CD4-positive, alpha-beta T cell treated with Interleukin-2 at 100 ng/mL for 4 hours (primary cell): ENCODE measurements at regions not wholly inside any gene's neighbourhood (a gene's known extent, or its start where the extent isn't known, plus 50 kb on each side); places are given as distances from the start of the nearest gene placed in this dataset.
"Not testable (repeated sequence)": the region's sequence is repeated elsewhere in the genome, so short reads cannot be mapped to it uniquely, and the experiment has no call there.

Source experiments
- DNase-seq: peaks from one replicate; pipeline ENCODE4 v3.0.0-alpha.2; 2020; ENCODE audit warnings: low spot score

DNA sequence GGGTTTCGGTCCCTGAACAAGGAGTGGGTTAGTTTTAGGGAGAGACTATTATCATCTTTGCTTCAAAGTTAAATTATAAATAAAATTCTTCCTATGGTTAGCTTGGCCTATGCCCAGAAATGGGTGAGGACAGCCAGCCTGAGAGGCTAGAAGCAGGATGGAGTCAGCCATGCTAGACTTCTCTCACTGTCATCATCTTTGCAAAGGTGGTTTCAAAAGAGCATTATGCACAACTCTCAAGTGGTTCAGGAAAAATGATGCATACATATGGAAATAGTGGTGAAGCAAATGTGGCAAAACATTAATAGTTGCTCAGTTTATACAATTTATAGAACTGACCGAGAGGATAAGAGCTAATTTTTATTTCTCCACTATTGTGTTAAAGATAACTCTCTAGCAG is 124.3 kb upstream of the FOXN2 start:
- DNase-seq = no peak

DNA sequence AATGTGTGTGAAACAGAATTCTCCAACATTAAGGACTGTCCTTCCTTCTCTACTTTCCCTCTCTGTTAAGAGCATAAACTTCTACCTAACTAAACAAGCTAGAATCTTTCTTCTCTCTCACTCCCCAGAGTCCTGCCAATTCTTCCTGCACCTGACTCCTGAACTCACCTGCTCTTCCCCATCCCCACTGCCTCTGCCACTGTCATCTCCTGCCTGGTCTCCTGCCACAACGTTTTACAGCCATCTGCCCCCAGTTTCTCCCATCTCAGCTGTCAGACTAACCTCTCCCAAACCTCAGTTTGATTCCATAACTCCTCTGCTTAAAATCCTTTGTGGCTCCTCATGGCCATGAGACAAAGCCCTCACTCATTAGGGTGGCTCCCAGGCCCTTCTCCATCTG is 119.8 kb upstream of the FOXN2 start:
- no peak for DNase-seq

DNA sequence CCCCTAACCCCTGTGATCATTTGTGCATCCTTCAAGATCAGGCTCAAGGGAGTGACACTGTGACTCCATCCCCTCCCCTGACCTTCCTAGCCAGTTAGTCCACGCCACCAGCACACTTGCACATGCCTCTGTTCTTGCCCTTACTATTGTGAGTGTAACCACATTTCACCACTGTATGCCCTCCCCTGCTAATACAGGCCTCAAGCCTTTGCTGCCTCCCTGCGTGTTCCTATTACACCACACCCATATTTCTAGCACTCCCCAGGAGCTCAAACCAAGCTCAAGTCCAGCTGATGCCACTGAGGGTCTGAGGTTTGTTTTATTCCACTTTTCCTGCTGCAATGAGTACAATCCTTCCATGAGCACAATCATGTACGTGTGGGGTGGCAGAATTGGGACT is 119.3 kb upstream of the FOXN2 start:
- no peak for DNase-seq

DNA sequence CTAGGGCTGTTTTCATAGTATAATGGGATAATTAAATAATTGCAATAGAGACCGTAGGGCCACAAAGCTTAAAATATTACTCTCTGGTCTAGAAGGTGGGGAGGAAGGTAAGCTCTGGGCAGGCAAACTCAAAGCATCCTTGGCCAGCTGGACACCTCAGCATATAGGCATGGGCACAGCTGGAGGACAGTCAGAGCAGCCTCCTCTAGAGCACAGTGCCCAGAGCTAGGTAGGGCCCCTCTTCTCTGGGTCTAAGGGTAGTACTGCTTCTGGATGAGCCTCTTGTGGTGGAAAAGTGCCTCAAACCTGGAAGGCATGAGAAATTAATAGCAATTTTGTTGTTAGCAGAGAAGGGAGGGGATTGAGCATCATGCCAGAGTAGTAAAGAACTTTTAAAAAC is 116.9 kb upstream of the FOXN2 start:
- no peak for DNase-seq

DNA sequence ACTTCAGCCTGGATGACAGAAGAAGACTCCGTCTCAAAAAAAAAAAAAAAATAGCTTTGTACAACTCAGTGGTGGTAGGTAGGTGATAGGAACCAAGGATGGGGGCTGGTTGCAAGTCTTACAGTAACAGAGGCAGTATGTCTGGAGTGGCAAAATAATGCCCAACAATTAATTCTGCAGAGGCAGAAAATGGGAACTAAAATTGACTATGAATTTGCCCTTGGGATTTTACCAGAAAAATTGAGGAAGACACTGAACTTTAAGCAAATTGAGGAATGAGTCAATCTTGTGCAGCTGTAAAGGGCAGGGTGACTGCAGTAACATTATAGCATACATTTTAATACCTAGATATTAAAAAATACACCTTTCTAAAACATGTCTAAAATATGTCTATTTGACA is 116.1 kb upstream of the FOXN2 start:
- DNase-seq = no peak

DNA sequence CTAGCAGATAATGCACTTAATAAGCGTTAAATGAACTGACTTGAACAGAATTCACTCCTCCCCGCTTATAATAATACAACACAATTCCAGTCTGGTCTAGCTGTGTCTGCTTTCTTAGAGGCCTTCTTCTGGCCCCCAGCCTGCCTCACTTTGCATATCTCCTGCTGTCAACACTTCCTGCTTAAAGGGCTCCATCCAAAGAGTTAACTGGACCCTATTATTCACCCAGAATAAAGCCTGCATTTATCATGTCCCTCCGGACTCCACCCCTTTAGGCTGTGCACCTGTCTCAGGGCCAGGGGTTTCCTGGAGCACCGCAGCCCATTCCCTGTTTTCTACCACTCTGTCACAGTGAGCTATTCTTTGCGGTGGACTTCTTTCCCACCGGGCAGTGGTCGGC is 115.4 kb upstream of the FOXN2 start:
- no peak for DNase-seq

DNA sequence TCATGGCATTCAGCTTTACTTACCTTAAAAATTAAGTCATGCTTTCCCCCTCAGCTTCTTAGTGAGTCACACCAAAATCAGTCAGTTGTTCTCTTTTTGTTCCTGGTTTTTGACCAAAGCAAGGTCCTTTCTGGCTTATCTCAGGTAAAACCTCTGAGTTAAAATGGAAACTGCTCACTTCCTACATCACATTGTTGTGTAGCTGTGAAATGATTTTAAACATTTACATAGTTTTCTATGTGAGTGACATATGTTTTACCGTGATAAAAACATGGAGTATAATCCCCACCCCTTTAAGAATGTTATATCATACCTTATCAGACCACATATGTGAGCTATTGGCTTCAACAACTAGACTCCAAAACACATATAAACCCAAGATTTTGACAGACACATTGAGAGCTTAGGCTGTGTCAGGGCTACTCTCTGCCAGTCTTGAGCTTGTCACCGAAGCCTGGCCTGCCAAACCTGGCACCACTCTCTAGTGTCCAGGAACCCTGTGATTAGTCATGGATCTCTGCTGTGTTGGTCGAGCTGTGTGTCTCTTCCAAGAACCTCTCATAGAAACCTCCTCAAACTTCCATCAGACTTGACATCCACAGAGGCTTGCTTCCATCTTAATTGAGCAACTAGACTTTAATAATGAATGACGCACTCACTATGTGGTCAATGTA is 113.7 kb upstream of the FOXN2 start:
- DNase-seq = no peak

DNA sequence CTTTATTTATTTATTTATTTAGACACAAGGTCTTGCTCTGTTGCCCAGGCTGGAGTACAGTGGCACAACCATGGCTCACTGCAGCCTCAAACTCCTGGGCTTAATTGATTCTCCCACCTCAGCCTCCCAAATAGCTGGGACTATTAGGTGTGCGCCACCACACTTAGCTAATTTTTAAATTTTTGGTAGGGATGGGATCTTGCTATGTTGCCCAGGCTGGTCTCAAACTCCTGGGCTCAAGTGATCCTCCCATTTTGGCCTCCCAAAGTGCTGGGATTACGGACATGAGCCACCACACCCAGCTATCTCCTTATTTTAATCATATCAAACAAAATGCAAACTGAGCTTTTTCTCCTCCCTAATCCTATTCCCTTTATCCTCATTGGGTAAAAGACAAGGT is 113.0 kb upstream of the FOXN2 start:
- DNase-seq = not testable (repeated sequence)

DNA sequence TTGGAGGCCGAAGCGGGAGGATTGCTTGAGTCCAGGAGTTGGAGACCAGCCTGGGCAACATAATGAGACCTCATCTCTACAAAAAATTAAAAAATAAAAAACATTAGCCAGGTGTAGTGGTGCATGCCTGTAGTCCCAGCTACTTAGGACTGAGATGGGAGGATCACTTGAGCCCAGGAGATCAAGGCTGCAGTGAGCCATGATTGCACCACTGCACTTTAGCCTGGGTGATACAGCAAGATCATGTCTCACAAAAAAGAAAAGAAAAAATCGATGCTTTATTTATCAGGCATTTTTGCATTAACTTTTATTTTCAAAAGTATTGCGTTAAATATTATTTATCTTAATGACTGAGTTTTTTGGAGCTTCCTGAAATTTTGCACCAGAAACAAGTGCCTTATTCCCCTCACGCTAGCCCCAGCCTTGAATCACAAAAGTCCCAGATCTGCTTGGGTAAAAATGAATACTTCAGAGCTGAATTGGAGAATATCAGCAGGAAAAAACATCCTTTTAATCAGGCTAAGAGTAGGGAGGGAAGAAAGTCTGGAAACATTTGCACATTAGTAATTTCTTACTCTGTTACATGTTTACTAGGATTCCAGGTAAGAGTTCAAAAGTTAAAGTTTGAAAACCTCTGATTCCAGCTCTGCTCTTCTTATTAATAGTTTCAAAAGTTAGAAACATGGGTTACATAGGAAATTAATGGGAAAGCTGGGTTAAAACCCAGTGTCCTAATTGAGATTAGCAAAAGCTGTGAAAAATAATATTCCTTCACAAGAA is 111.4 kb upstream of the FOXN2 start:
- DNase-seq = no peak

DNA sequence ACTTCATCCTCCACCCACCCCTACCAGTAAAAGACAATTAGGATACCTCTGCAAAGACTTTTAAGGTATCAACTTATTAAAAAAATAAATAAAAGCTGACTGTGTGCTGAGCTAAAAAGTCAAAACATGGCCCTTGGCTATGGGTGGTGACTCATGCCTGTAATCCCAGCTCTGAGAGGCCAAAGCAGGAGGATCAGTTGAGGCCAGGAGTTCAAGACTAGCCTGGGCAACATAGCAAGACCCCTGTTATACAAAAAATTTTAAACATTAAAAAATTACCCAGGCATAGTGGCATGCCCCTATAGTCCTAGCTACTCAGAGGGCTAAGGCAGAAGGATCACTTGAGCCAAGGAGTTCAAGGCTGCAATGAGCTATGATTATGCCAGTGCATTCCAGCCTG is 110.8 kb upstream of the FOXN2 start:
- no peak for DNase-seq

DNA sequence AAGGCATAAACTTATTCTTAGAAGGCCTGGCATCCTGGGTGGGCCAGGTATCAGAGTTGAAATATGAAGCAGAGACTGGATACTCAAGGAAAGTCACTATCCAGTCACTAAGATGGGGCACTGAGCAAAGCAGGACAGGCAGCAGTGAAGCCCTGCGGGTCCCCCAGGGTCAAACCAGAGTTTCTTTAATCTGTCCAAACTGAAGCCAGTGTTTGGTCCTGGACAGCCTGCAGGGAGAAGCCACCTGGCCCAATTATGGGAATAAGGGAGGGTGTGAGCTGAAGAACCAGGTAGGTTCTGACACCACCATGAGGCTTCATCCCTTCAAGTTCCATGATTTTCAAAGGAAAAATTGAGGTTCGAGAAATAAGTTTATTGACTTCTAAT is 109.7 kb upstream of the FOXN2 start:
- DNase-seq = no peak

DNA sequence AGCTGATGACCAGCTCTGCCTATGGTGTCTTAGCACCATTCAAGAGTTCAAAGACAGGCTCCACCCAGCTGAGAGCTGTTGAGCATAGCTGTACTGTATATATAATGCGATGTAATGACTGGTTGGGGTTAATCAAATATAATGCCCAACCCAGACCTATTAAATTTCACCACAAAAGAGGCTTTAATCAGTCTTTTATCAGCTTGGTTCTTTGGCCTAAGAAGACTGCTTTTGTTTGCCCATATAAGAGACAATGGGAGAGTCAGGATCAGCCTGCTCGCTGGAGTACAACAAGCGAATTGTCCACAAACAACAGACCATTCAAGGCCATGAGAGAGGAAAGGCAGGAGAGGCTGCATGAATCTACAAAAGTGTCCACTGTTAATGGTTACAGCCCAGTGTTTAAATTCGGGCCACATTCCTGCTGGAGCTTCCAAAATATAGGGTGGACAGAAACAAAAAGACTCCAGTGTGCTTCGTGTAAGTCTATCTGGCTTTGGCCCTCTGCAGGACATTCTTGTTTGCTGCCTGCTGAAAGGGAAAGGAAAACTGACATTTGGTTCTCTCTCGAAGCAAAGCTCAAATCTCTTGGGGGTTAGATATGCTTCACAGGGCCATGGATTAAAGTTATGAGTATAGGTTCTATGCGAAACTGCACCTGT is 109.2 kb upstream of the FOXN2 start:
- DNase-seq = no peak

DNA sequence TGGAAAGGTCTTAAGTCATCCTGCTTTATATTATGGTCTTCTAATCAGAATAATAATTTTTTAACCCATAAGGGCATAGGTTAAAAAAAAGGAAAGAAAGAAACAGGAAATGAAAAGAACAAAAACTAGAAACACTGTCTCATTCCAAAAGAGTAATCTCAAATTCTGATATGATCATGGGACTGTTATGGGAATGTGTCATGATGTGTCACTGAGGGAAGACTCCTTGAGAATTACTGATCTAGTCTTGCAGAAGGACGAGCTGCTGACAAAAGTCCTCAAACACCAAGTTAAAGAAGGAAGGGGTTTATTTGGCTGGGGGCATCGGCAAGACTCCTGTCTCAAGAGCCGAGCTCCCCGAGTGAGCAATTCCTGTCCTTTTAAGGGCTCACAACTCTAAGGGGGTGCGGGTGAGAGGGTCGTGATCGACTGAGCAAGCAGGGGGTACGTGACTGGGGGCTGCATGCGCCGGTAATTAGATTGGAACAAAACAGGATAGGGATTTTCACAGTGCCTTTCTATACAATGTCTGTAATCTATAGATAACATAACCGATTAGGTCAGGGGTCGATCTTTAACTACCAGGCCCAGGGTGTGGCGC is 108.3 kb upstream of the FOXN2 start:
- DNase-seq = not testable (repeated sequence)

DNA sequence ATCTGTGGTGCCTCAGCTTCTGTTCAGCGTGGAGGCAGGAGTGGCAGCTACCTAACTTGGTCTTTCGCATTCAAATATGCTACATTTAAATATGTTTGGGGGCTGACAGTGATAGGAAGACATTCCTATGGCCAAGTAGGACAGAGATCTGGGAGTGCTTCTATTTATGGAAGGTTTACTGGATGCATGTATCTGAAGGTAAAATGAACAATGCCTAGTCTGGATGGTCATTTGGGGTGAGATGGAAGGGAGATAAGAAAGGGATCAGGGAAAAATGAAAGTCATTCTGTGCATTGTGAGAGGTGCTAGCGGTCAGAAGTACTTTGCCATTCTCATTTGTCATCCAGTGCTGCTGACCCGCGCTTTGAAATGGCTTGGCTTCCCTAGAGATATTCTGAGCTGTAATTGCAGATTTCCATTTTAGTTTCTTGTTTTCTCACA is 107.3 kb upstream of the FOXN2 start:
- no peak for DNase-seq

DNA sequence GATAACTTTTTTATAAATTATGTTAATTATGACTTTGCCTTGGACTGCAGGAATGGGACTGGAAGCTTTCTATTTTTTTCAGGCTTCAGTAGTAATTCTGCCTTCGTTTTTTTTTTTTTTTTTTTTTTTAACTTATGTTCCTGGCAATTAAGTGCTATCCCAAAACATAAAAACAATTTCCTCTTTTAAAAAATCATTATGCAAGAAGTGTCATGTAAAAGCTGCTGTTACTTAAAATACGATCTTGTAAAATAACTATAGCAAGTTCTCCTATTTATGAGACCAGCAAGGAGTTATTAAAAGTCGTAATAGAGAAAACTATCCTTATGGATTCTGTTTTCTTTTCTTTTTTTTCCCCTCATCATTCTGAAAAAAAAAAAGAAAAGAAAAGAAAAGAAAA is 106.6 kb upstream of the FOXN2 start:
- DNase-seq = no peak

DNA sequence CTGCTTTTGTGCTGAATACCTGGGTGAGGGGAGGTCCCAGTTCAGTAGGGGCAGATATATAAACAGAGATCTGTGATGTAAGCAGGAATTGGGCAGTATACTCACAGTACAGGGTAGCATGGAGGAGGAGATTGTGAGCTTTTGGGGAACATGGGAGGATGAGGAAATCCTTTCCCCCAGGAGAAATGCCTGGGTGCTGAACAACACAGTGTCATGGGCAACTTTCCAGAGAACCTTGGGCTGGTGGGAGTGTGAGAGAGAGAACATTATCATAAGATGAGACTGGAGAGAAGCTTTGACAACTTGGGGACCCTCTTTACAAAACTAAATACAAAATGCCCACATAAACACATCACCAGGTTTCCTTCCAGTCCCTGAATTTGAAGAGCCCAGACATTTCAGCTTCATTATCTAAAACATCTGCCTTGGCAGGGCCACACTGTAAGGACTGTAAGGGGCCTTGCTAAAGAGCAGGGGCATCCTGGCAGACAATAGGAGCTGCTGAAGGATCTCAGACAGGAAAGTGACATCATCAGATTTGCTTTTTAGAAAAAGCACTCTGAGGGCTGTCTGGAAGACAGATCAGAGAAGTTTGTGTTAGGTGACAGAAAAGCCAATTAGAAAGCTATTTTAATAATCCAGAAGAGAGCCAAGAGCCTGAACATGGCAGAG is 105.1 kb upstream of the FOXN2 start:
- DNase-seq = no peak

DNA sequence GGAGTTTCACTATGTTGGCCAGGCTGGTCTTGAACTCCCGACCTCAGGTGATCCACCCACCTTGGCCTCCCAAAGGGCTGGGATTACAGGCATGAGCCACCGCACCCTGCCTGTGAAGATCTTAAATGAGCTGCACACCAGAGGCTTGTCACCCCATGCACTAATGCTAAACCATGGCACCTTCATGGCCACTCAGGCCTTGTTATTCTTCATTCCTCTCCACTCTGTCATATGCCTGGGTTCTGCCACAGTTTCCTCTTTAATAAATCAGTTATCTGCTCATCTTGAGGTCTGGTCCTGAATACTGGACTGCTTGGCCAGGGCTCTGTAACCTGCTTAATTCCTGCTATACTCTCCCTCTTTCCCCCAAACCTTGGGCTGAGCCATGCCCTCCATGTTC is 104.3 kb upstream of the FOXN2 start:
- DNase-seq = no peak

DNA sequence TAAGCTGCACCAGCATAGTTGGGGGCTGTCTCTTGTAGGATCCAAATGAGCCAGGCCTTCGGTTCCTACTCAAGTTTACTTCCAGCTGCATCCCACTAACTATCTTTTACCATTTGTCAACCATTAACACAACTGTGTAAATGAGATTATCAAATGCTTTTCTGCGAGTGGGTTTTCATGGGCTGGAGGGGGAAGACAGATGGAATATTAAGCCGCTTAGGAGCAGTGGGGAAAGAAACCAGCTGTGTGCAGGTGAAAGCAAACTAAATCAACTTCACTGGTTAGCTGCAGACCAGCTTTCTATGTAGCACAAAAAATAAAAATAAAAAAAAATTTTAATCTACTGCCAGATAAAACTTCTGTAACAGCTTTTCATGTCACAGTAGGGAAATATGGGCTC is 100.8 kb upstream of the FOXN2 start:
- DNase-seq = no peak

DNA sequence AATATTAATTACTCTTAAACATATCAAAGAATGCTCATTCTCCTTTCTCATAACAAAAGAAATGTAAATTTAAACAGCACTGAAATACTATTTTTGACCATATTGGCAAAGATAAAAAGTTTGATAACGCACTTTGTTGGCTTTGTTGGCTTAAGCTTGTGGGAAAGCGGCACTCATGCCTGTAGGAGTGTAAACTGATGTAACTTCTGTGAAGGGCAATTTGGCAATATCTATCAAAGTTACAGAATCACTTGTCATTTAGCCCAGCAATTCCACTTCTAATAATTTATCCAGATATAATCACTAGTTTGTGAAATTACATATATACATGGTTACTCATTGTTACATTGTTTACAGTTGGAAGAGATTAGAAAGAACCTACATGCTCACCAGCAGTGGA is 96.3 kb upstream of the FOXN2 start:
- no peak for DNase-seq

DNA sequence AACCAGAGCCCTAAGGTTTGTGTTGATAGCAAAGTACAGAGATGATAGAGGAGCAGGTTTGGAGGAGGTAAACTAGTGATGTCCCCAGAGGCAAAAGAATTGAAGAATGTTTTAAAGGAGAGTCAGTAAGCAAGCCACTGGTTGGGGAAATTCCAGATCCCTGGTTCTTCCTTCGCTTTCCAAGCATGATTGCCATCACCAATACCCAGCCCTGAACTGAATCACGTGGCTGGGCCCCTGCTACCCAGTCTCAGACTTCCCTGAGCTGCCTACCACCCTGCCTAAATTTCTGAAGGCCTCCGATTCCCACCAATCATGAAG is 95.3 kb upstream of the FOXN2 start:
- no peak for DNase-seq

DNA sequence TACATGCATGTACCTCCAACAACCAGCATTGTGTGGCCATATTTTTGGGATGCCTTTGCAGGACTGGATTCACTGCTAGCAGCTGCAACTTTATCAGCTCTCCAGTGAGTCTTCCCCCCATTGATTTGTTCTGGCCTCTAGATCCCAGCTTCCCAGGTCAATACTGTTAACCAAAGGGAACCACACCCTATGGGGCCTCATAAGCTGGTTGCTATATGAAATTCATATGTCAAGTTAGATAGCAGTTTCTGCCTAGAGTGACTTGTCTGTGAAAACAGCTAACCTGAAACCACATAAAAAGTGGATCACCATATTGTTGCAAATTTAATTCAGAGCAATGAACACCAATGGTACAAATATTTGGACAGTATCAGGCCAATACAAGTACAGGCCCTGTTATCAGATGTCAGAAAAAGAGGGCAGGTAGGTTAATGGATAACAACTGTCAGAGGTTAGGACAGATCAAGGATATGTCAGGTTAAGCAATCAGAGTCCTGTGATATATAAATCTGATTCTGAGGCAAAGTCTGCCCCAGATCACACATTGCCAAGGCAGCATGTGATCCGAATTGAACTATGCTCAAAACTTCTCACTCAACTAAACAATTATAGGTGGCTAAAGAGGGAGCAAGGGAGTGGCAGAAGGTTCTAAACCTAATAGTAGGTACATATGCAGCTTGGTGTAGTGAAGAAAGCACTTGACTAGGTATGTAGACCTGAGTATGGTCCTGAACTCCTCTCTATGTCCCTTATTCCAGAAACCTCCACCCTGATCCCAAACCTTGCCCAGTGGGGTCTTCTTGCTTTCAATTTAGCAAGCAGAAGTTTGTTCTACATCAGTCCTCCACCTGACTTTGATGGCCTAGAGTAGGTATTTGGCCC is 94.7 kb upstream of the FOXN2 start:
- no peak for DNase-seq

DNA sequence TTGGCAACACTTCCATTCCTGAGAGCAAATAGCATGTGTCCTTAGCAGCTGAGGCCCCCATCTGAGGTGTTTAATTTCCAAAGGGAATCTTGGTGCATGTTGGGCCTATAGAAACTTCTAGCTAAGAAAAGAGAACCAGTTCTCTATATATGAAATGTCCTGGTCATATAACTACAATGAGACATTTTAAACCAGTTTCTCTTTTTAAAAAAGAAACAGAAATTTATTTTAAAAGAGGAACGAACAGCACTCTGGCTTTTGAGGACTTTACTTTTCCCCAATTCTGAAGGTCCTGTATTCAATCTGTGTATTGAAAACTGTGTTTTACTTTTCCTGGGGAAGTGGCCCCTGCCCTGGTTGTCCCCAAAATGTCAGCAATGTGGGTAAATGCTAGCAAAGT is 94.0 kb upstream of the FOXN2 start:
- DNase-seq = no peak
